GM21447 (cell line): ENCODE measurements at regions not wholly inside any gene's neighbourhood (a gene's known extent, or its start where the extent isn't known, plus 50 kb on each side); places are given as distances from the start of the nearest gene placed in this dataset.

Experiments used
- ATAC-seq: cut with Tn5 transposase; IDR thresholded peaks from one replicate; pipeline ENCODE4 v1.9.1; 2021; ENCODE audit not compliant: unreplicated experiment

DNA sequence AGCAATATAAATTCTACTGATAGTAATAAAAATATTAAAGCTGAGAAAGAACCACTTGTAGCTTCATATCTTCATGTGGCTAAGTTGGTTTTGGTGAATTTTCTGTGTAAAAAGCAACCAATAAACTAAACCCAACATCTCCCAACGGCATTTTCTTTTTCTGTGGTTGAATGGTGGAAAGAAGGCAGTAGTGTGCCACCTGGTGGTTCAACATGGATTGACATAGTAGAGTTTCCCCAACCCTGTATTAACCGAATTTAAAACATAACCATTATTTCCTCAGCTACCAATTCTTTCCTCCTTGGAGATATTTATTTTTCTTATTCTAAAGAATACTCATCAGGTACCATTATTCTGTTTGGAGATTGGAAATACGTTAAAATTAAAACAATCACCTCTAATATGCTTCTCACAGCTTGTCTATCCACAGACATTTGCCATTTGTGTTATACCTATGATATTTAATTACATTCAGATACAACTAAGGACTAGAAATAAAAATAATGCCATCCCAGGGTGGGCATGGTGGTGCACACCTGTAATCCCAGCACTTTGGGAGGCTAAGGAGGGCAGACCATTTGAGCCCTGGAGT is 117.1 kb upstream of the EEF1E1 start:
- ATAC-seq: no peak

DNA sequence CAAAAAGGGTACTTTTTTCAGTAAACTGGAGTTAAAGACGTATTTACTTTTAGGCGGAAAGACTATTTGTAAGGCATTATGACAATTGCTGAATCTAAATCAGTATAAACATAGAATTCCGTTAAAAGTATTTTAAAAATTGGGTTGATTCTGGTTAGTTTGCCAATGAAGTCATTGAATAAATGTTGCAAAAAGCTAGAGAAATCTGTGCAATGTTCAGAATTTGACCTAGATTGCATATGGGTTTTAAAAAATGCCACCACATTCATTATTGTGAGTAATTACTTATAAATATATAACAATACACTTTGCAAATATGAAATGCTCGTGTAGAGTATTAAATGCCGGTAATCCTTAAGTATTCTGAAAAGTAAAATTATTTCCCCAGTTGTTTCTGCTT is 116.5 kb upstream of the EEF1E1 start:
- ATAC-seq: no peak

- ATAC-seq: no peak
These were observed 113.3 kb upstream of the EEF1E1 start for GRCh38 chr6:8215631-8216030.

DNA sequence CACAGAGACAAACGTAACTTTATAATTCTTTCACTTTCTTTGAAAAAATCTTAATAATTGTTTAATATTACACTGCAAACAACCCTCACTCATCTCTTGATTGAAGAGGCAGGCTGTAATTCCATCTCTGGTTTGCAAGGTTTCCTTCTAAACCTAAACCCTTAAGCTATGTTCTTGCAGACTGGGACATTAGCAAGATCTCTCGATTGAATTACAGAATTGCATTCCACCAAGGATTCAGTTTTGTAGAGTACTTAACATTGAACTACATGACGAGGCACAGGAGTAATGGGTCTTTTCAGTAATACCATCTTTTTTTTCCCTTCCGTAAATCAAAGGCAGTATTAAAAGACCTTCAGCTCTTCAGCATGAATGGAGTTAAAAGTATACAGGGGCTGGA is 111.6 kb upstream of the EEF1E1 start:
- ATAC-seq: no peak

DNA sequence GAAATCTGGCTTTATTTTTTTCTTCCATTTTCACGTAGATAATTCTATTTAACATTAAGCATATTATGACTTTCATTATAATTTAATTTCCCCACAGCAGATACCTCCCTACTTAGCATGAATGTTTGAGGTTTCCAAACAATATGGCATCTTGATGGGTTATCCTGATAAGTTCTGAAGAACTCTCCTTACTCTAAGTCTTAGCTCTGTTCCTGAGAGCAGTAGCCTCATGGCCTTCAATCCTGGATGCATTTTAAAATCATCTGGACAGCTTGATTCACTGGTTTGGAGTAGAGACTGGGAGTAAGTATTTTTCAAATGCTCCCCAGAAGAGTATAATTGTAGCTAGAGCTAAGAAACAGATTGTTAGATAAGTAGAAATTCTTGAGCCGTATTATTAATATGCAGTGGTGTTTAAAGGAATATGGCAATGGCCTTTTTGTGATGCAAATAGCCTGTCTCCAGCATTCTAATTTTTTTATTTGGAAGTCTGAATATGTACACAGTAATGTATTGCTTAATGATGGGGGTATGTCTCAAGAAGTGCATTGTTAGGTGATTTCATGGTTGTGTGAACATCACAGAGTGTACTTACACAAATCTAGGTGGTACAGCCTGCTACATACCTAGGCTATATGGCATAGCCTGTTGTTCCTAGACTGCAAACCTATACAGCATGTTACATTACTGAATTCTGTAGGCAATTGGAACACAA is 110.5 kb upstream of the EEF1E1 start:
- ATAC-seq: no peak

GRCh38 chr6:8207869-8208191 is 105.5 kb upstream of the EEF1E1 start:
- no peak for ATAC-seq

GRCh38 chr6:8207191-8207868 is 105.0 kb upstream of the EEF1E1 start:
- ATAC-seq: no peak

DNA sequence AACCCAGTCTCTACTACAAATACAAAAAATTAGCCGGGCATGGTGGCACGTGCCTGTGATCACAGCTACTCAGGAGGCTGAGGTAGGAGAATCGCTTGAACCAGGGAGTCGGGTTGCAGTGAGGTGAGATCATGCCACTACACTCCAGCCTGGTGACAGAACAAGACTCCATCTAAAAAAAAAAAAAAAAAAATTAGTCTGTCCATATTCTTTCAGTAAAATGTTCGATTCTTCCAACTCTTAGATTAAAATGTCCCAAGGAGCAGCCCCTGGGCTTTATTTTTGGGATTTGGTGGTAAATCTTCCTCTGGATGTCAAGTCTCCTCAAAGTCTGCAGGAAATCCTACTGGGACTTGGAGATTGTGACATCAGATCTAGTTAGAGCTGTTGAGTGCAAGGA is 101.0 kb upstream of the EEF1E1 start:
- no peak for ATAC-seq

GRCh38 chr6:8201679-8202078 is 99.3 kb upstream of the EEF1E1 start:
- no peak for ATAC-seq

GRCh38 chr6:8200255-8200654 is 97.9 kb upstream of the EEF1E1 start:
- ATAC-seq: no peak

- ATAC-seq: no peak
These were observed 93.4 kb upstream of the EEF1E1 start for GRCh38 chr6:8195714-8196102.

DNA sequence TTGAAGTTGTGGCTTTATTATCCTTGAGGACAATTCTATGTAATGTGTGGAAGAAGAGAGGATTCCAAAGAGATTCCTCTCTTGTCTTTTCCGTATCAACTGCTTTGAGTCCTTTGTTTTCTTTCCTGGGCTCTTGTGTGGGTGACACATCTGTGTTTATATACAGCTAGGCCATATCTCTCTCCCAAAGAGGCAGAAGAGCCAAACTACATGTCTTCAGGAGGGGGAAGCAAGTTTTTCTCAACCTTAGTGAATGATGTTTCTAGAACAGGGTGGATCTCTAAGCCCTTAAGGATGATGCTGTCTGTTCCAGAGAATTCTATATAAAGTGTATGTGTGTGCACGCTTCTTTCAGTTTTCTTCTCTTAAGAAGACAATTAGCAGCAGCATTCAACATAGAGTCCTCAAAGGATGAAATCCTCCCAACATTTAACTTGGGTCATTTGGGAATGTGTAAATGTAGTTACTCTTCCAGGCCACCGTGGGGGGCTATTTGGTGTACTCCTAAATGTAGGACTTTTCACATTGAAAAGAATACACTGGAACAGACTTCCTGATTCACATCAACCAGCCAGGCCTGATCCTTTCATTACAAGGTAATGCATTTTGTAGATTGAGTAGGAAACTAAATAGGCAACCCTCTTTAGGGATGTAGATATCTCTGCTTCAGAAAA is 92.8 kb upstream of the EEF1E1 start:
- no peak for ATAC-seq

GRCh38 chr6:8194490-8194889 is 92.1 kb upstream of the EEF1E1 start:
- no peak for ATAC-seq

GRCh38 chr6:8193541-8193940 is 91.2 kb upstream of the EEF1E1 start:
- no peak for ATAC-seq

- no peak for ATAC-seq
These were observed 90.2 kb upstream of the EEF1E1 start for GRCh38 chr6:8192597-8192996.

DNA sequence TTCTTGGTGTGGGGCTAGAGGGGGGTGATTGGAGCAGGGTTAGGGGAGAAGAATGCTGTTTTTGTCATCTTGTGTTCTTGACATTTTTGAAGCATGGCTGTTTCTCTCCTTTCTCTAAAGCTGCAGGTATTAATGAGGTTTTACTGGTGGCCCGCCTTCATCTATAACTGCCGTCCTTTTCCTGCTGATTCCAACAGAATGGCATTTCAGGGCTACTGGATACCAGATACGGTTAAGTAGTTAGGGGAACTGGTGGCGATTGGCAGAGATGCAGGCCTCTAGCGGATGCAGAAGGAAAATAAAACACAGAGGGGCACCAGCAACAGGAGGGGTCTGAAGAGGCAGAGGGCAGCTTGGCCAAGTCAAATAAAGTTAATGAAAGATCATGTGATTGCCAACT is 89.7 kb upstream of the EEF1E1 start:
- ATAC-seq: no peak

GRCh38 chr6:8191629-8192028 is 89.3 kb upstream of the EEF1E1 start:
- ATAC-seq: no peak

- no peak for ATAC-seq
These were observed 84.9 kb upstream of the EEF1E1 start for GRCh38 chr6:8187209-8187608.

GRCh38 chr6:8182902-8183665 is 80.7 kb upstream of the EEF1E1 start:
- no peak for ATAC-seq

DNA sequence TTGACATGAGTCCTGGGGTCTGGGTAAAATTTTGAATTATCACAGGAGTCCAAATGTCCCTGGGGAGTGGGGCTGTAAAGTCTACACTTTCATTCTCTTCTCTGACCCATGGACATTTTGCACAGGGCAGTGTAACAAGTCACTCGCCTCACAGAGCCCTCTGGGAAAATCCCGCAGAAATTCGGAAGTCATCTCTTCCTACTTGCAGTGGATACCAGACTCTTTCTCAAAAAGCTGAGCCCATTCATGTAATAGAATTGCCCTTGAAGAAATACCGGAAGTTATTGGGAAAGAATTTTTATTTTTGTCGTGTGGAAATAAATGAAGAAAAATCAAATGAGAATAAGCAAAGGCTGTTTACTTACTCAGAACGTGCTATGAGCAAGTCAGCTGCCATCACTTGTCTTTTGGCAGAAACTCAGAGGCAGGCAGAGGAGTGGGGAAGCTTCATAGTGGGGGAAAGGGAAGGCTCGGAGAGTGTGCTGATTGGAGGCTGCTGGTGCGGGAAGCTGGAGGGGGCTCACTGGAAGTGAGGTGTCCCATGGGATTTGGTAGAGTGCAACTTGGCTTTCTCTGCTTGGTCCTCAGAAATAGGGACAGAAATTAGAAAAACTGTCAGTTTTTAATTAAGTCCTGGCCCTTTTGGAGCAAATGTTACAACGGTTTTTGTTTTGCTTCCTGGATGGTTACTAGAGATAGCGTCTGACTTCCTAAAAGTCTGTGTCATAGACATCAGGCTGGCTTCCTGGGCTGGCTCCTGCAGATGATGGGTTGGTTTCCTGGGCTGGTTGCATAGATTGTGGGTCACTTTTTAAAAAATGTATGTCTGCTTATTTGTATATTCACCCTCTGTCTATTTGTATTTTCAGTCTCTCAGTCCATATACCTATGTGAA is 79.8 kb upstream of the EEF1E1 start:
- ATAC-seq: no peak
